ENCODE measurements at regions not wholly inside any gene's neighbourhood (a gene's known extent, or its start where the extent isn't known, plus 50 kb on each side); places are given as distances from the start of the nearest gene placed in this dataset.

DNA sequence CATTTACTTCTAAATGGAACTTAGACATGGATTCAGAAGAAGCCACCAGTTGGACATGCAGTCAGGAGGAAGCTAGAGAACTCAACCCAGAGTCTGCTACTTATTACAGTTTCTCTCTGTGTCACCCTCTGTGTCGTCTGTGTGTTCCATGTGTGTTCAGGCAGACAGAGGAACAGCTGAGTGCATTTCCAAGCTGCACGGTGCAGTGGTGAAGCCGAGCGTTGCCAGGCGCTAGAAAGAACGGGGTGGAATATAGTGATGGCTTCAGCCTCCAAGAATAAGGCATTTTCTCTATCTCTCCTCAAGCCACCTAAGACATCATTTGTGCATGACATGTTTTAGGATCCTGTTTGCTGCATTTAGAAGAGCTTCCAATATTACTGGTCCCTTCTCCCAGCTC is 101.1 kb upstream of the CCL2 start:
- H3K4me1 ChIP-seq (ENCODE audit: control insufficient read depth in 4 of 4, insufficient read depth in 4 of 4, low read length in 3 of 4): no peaks in the 10 kb centered on the region
- 71% methylated on average over 6 of the region's 6 CpGs for WGBS
- DNase-seq (ENCODE audit: low spot score): no peak
- no peaks in the 10 kb centered on the region for H3K36me3 ChIP-seq (ENCODE audit: control insufficient read depth in 4 of 4, insufficient read depth in 3 of 4, low read depth in 1 of 4, low read length in 3 of 4)
- no peak overlapping the region for H3K4me3 ChIP-seq (ENCODE audit: low read depth in 1 of 3, low read length in 3 of 3)
- no peak overlapping the region for H3K27ac ChIP-seq (ENCODE audit: low read depth in 1 of 2, low read length in 2 of 2)
- no peak overlapping the region for H3K9ac ChIP-seq (ENCODE audit: low read depth in 1 of 2, low read length in 2 of 2)
- TF ChIP-seq, protein P1, sequence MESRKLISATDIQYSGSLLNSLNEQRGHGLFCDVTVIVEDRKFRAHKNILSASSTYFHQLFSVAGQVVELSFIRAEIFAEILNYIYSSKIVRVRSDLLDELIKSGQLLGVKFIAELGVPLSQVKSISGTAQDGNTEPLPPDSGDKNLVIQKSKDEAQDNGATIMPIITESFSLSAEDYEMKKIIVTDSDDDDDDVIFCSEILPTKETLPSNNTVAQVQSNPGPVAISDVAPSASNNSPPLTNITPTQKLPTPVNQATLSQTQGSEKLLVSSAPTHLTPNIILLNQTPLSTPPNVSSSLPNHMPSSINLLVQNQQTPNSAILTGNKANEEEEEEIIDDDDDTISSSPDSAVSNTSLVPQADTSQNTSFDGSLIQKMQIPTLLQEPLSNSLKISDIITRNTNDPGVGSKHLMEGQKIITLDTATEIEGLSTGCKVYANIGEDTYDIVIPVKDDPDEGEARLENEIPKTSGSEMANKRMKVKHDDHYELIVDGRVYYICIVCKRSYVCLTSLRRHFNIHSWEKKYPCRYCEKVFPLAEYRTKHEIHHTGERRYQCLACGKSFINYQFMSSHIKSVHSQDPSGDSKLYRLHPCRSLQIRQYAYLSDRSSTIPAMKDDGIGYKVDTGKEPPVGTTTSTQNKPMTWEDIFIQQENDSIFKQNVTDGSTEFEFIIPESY (IDR thresholded peaks at IDR 0.05): no peak
- no peak for TF ChIP-seq RXRA (IDR thresholded peaks at IDR 0.05)
- TF ChIP-seq NR2F2 (IDR thresholded peaks at IDR 0.05): no peak
- no peak for TF ChIP-seq RAD21 (IDR thresholded peaks at IDR 0.05)
- no peak for TF ChIP-seq JUND (IDR thresholded peaks at IDR 0.05)
- TF ChIP-seq FOXA1 (IDR thresholded peaks at IDR 0.05): no peak
- TF ChIP-seq HNF4G (IDR thresholded peaks at IDR 0.05): no peak
- H3K9me3 ChIP-seq (ENCODE audit: control insufficient read depth in 4 of 4, low read length in 3 of 4): peaks cover 0 to 7% (median 0%) of the 10 kb centered on the region in 4 donors
- peaks cover 0 to 15% (median 7%) of the 10 kb centered on the region in 4 donors for H3K27me3 ChIP-seq (ENCODE audit: control insufficient read depth in 4 of 4, insufficient read depth in 4 of 4, low read length in 3 of 4)

DNA sequence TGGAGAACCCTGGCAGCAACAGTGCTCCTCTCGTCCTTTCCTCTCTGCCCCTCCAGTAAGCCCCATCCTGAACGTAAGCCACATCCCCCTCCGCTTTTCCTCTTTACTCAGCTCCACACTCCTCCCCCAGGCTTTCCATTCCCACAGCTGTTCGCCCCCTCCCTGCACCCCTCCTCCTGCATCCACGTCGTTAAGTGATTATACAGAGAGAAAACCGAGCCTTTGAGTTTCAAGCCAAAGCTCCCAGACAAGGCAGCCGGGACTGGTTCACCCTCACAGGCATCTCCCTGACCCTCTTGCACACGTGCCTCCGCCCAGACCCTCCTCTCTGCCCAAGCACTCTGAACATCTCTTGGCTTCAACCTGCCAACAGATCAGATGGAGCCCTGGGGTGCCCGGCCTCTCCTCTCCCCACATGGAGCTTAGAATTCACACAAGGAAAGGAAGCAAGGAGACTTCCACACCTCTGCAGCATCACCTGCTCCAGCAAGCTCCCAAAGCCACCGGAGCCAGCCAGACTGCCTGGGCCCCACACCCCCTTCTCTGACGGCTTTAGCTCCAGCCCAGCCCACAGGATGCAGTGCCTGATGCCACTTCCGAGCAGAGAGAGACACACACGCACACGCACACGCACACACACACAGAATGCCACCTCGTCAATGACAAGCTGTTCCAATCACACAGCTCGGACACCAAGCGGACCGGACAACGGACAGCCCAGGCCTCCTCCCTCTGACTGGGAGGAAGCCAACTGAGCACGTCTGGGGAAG is 99.9 kb upstream of the CCL2 start:
- Histone ChIP-seq H3K9ac (ENCODE audit: low read depth in 1 of 2, low read length in 2 of 2) (no peak overlapping the region), H3K27ac (ENCODE audit: low read depth in 1 of 2, low read length in 2 of 2) (no peak overlapping the region), H3K4me3 (ENCODE audit: low read depth in 1 of 3, low read length in 3 of 3) (no peak overlapping the region), H3K4me1 (ENCODE audit: control insufficient read depth in 4 of 4, insufficient read depth in 4 of 4, low read length in 3 of 4) (no peaks in the 10 kb centered on the region), H3K27me3 (ENCODE audit: control insufficient read depth in 4 of 4, insufficient read depth in 4 of 4, low read length in 3 of 4) (peaks cover 0 to 20% (median 7%) of the 10 kb centered on the region in 4 donors), H3K9me3 (ENCODE audit: control insufficient read depth in 4 of 4, low read length in 3 of 4) (peaks cover 0 to 7% (median 0%) of the 10 kb centered on the region in 4 donors), H3K36me3 (ENCODE audit: control insufficient read depth in 4 of 4, insufficient read depth in 3 of 4, low read depth in 1 of 4, low read length in 3 of 4) (no peaks in the 10 kb centered on the region)
- TF ChIP-seq RAD21 (IDR thresholded peaks at IDR 0.05): no peak
- no peak for TF ChIP-seq EGR1 (IDR thresholded peaks at IDR 0.05; ENCODE audit: low read depth in 2 of 2)
- TF ChIP-seq TAF1 (conservative IDR thresholded peaks at IDR 0.05): no peak
- TF ChIP-seq, protein P2, sequence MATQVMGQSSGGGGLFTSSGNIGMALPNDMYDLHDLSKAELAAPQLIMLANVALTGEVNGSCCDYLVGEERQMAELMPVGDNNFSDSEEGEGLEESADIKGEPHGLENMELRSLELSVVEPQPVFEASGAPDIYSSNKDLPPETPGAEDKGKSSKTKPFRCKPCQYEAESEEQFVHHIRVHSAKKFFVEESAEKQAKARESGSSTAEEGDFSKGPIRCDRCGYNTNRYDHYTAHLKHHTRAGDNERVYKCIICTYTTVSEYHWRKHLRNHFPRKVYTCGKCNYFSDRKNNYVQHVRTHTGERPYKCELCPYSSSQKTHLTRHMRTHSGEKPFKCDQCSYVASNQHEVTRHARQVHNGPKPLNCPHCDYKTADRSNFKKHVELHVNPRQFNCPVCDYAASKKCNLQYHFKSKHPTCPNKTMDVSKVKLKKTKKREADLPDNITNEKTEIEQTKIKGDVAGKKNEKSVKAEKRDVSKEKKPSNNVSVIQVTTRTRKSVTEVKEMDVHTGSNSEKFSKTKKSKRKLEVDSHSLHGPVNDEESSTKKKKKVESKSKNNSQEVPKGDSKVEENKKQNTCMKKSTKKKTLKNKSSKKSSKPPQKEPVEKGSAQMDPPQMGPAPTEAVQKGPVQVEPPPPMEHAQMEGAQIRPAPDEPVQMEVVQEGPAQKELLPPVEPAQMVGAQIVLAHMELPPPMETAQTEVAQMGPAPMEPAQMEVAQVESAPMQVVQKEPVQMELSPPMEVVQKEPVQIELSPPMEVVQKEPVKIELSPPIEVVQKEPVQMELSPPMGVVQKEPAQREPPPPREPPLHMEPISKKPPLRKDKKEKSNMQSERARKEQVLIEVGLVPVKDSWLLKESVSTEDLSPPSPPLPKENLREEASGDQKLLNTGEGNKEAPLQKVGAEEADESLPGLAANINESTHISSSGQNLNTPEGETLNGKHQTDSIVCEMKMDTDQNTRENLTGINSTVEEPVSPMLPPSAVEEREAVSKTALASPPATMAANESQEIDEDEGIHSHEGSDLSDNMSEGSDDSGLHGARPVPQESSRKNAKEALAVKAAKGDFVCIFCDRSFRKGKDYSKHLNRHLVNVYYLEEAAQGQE (IDR thresholded peaks at IDR 0.05): no peak
- TF ChIP-seq, protein P3, sequence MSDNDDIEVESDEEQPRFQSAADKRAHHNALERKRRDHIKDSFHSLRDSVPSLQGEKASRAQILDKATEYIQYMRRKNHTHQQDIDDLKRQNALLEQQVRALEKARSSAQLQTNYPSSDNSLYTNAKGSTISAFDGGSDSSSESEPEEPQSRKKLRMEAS (IDR thresholded peaks at IDR 0.05): no peak
- no peak for TF ChIP-seq HNF4G (IDR thresholded peaks at IDR 0.05)
- no peak for TF ChIP-seq SP1 (IDR thresholded peaks at IDR 0.05)
- TF ChIP-seq GABPA (IDR thresholded peaks at IDR 0.05 in 1 of 2, conservative IDR thresholded peaks at IDR 0.05 in 1 of 2): no peak
- TF ChIP-seq HNF4A (conservative IDR thresholded peaks at IDR 0.05): no peak
- no peak for TF ChIP-seq NR2F2 (IDR thresholded peaks at IDR 0.05)
- TF ChIP-seq, protein P1 (IDR thresholded peaks at IDR 0.05): no peak
- TF ChIP-seq FOXA2 (IDR thresholded peaks at IDR 0.05): no peak
- no peak for TF ChIP-seq FOXA1 (IDR thresholded peaks at IDR 0.05)
- 37% methylated on average over 23 of the region's 23 CpGs for WGBS
- DNase-seq (ENCODE audit: low spot score): no peak

All from liver (tissue), 7 donors.